Esophagus muscularis mucosa (tissue), 4 donors: ENCODE measurements at regions not wholly inside any gene's neighbourhood (a gene's known extent, or its start where the extent isn't known, plus 50 kb on each side); places are given as distances from the start of the nearest gene placed in this dataset.
"Not testable (repeated sequence)": the region's sequence is repeated elsewhere in the genome, so short reads cannot be mapped to it uniquely, and the experiment has no call there.

Experiments
- DNase-seq: peaks from one replicate; pipeline ENCODE4 v3.0.0-alpha.2; 2017; ENCODE audit errors: extremely low spot score
- H3K27ac ChIP-seq, 4 donors: fragments of 200-600 bp; sonication (generic); replicated peaks in 1 of 4; 1 replicate in 3 of 4; 2 replicates in 1 of 4; pipeline ENCODE4 v1.5.1; 2016 to 2019; ENCODE audit warnings: mild to moderate bottlenecking in 1 of 4
- H3K27me3 ChIP-seq, 4 donors: fragments of 200-600 bp; sonication (generic); one replicate each; pipeline versions ENCODE4 v1.5.1 to v1.6.0; 2016 to 2019
- H3K36me3 ChIP-seq, 4 donors: fragments of 200-600 bp; sonication (generic); one replicate each; pipeline ENCODE4 v1.5.1; 2016 to 2019
- H3K4me1 ChIP-seq, 4 donors: fragments of 200-600 bp; sonication (generic); one replicate each; pipeline ENCODE4 v1.5.1; 2016 to 2019
- H3K4me3 ChIP-seq, 4 donors: fragments of 200-600 bp; sonication (generic); 1 replicate in 2 of 4; 2 replicates in 2 of 4; pipeline ENCODE4 v1.5.1; 2016 to 2019; ENCODE audit warnings: mild to moderate bottlenecking in 4 of 4, moderate library complexity in 1 of 4
- H3K9me3 ChIP-seq, 4 donors: fragments of 200-600 bp; sonication (generic); 1 replicate in 3 of 4; 2 replicates in 1 of 4; pipeline ENCODE4 v1.5.1; 2016 to 2019
- CTCF ChIP-seq, 3 experiments: fragments of 200-600 bp in 2 of 3; fragments of 450-650 bp in 1 of 3; sonication (generic) in 2 of 3; IDR thresholded peaks; one replicate each; pipeline ENCODE4 v1.5.1; 2017 to 2019; ENCODE audit warnings: antibody characterized with exemption in 3 of 3, mild to moderate bottlenecking in 2 of 3, moderate library complexity in 1 of 3
- EP300 ChIP-seq: sonication (generic); formaldehyde crosslinking; IDR thresholded peaks from one replicate; pipeline ENCODE4 v1.6.1; 2017; ENCODE audit warnings: antibody characterized with exemption
- POLR2A ChIP-seq: fragments of 450-650 bp; IDR thresholded peaks from one replicate; pipeline ENCODE4 v1.6.1; 2017; ENCODE audit warnings: antibody characterized with exemption, moderate library complexity, mild to moderate bottlenecking, low read depth
- POLR2AphosphoS5 ChIP-seq, 2 donors: sonication (generic); formaldehyde crosslinking; IDR thresholded peaks; one replicate each; pipeline ENCODE4 v1.6.1; 2017; ENCODE audit warnings: antibody characterized with exemption in 2 of 2
- WGBS: methylation state at CpG from one replicate; pipeline ENCODE4 v1.1.5; 2018; 5-methylcytosine and 5-hydroxymethylcytosine counted together
- intact Hi-C: fragments of 100-400 bp; cut with DNase I; formaldehyde crosslinking; loops from one replicate; pipeline ENCODE4 v1.15.1; 2023

- Histone ChIP-seq H3K27ac (no peak overlapping the region), H3K9me3 (peaks cover 0 to 19% (median 2%) of the 10 kb centered on the region in 4 donors), H3K36me3 (no peaks in the 10 kb centered on the region), H3K27me3 (no peaks in the 10 kb centered on the region), H3K4me1 (no peaks in the 10 kb centered on the region), H3K4me3 (no peak overlapping the region)
- 56% methylated on average over 2 of the region's 2 CpGs for whole genome bisulfite sequencing
- DNase-seq = no peak
- TF ChIP-seq POLR2A (no peak), EP300 (no peak), CTCF (IDR thresholded peaks at IDR 0.05) (no peak), POLR2AphosphoS5 (IDR thresholded peaks at IDR 0.05) (no peak)
- intact Hi-C loops = no loop called here
Observed at GRCh38 chr10:125252937-125253336, 92.6 kb upstream of the CTBP2 start.

GRCh38 chr10:125250834-125251233 is 90.5 kb upstream of the CTBP2 start:
- H3K27ac ChIP-seq, intact Hi-C loops, DNase-seq, H3K27me3 ChIP-seq, H3K4me1 ChIP-seq, H3K36me3 ChIP-seq, H3K4me3 ChIP-seq: not testable (repeated sequence)
- peaks cover 0 to 19% (median 2%) of the 10 kb centered on the region in 4 donors for H3K9me3 ChIP-seq
- 97% methylated on average over 4 of the region's 4 CpGs for WGBS

- intact Hi-C loops = no loop called here
- Histone ChIP-seq H3K4me1 (no peaks in the 10 kb centered on the region), H3K4me3 (no peak overlapping the region), H3K36me3 (no peaks in the 10 kb centered on the region), H3K27me3 (peaks cover 0 to 6% (median 0%) of the 10 kb centered on the region in 4 donors), H3K9me3 (peaks cover 0 to 19% (median 2%) of the 10 kb centered on the region in 4 donors), H3K27ac (no peak overlapping the region)
- DNase-seq = no peak
- 70% methylated on average over 6 of the region's 6 CpGs for WGBS
- no peak for TF ChIP-seq POLR2AphosphoS5 (IDR thresholded peaks at IDR 0.05)
Observed at GRCh38 chr10:125249948-125250347, 89.6 kb upstream of the CTBP2 start.

GRCh38 chr10:125248489-125248888 is 88.1 kb upstream of the CTBP2 start:
- H3K27ac ChIP-seq = no peak overlapping the region
- H3K4me1 ChIP-seq = no peaks in the 10 kb centered on the region
- H3K27me3 ChIP-seq = peaks cover 0 to 6% (median 0%) of the 10 kb centered on the region in 4 donors
- no peak for TF ChIP-seq POLR2A
- TF ChIP-seq POLR2AphosphoS5 (IDR thresholded peaks at IDR 0.05) = no peak
- no peak for TF ChIP-seq CTCF (IDR thresholded peaks at IDR 0.05)
- no peak for TF ChIP-seq EP300
- no peak overlapping the region for H3K4me3 ChIP-seq
- DNase-seq = no peak
- intact Hi-C loops = no loop called here
- no peaks in the 10 kb centered on the region for H3K36me3 ChIP-seq
- peaks cover 0 to 19% (median 2%) of the 10 kb centered on the region in 4 donors for H3K9me3 ChIP-seq
- WGBS = 57% methylated on average over 3 of the region's 3 CpGs

GRCh38 chr10:125247576-125247975 is 87.2 kb upstream of the CTBP2 start:
- H3K9me3 ChIP-seq = peaks cover 0 to 13% (median 2%) of the 10 kb centered on the region in 4 donors
- H3K4me3 ChIP-seq = no peak overlapping the region
- intact Hi-C loops = no loop called here
- 76% methylated on average over 8 of the region's 8 CpGs for WGBS
- no peak for DNase-seq
- H3K27ac ChIP-seq = no peak overlapping the region
- H3K4me1 ChIP-seq = no peaks in the 10 kb centered on the region
- no peaks in the 10 kb centered on the region for H3K36me3 ChIP-seq
- no peak for TF ChIP-seq CTCF (IDR thresholded peaks at IDR 0.05)
- H3K27me3 ChIP-seq = peaks cover 0 to 6% (median 0%) of the 10 kb centered on the region in 4 donors

- intact Hi-C loops = no loop called here
- Histone ChIP-seq H3K4me1 (no peaks in the 10 kb centered on the region), H3K27ac (no peak overlapping the region), H3K9me3 (peaks cover 0 to 3% (median under 1%) of the 10 kb centered on the region in 4 donors), H3K36me3 (no peaks in the 10 kb centered on the region), H3K27me3 (peaks cover 0 to 6% (median 0%) of the 10 kb centered on the region in 4 donors), H3K4me3 (no peak overlapping the region)
- 83% methylated on average over 3 of the region's 3 CpGs for WGBS
- DNase-seq = no peak
- TF ChIP-seq EP300 = no peak
- no peak for TF ChIP-seq POLR2AphosphoS5 (IDR thresholded peaks at IDR 0.05)
- no peak for TF ChIP-seq CTCF (IDR thresholded peaks at IDR 0.05)
- TF ChIP-seq POLR2A = no peak
Observed at GRCh38 chr10:125243532-125244253, 83.3 kb upstream of the CTBP2 start.
